SK-N-DZ (cell line): ENCODE measurements at regions not wholly inside any gene's neighbourhood (a gene's known extent, or its start where the extent isn't known, plus 50 kb on each side); places are given as distances from the start of the nearest gene placed in this dataset.
A peak's percentile ranks its signal among the peaks of the same experiment; 100 is the strongest.
"Not testable (repeated sequence)": the region's sequence is repeated elsewhere in the genome, so short reads cannot be mapped to it uniquely, and the experiment has no call there.

Source experiments
- DNase-seq: peaks from one replicate; pipeline ENCODE4 v3.0.0-alpha.2; 2015; ENCODE audit warnings: low spot score

GRCh38 chrX:63285375-63285774 is 65.8 kb downstream of the SPIN4 start:
- no peak for DNase-seq

DNA sequence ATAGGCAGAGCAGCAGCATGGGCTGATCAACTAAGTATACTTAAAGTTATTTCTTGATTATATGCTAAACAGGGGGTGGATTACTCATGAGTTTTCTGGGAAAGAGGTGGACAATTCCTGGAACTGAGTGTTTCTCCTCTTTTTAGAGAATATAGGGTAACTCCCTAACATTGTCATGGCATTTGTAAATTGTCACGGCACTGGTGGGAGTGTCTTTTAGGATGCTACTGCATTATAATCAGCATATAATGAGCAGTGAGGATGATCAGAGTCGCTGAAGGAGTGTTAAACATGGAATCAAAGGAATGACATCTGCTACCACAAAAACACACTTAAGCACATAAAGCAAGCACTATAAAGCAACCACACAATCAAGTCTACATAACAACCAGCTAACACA is 66.5 kb downstream of the SPIN4 start:
- DNase-seq = no peak

DNA sequence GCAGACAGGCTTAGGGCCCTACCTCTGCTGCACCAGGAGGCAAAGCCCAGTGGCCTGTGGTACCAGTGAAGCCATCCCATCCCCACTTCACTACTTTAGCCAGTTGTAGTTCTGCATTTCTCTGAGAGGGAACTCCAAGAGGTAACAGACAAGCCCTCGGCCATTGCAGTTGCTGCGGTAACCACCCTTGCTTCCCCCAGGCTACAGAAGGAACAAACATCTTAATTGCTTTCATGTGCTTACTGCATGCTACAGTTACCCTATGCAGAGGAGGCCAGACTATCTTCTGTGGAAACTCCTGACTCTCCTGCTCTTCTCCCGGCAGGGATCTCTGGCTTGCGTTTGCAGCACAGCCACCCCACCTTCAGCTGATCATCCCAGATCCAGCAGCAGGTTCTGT is 67.8 kb downstream of the SPIN4 start:
- no peak for DNase-seq

DNA sequence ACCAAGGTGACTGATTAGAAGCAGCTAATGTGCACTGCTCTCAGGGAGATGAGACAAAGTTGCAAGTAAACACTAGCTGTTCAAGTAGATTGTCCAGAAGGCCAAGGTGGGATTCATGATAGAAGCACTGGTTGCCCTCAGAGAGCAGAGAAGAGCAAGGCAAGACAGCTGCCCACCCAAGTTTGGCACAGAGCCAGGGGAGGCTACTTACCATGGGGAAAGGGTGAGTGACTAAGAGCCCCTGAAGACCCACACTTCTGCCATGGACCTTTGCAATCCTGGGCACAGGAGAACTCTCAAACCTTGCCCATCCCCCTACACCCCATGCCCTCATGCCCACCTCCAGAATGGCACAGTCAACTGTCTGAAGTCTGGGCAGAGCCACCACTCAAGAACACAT is 68.3 kb downstream of the SPIN4 start:
- DNase-seq = no peak

- DNase-seq = no peak
Measured at GRCh38 chrX:63282077-63282476, 69.1 kb downstream of the SPIN4 start.

DNA sequence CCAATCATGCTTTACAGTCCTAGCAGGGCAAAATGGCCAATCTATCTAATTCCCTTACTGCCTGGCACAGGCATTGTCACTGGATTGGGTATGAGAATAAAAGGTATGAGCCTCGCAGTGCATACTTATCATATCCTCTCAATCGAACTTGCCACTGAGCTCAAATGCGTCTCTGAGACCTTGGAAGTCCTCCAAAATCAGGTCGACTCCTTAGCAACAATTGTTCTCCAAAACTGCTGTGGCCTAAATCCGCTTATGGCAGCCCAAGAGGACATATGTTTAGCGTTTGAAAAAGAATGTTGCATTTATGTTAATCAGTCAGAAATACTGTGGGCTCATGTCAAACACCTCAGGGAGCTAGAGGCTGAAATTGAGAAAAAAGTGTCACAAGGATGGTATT is 69.7 kb downstream of the SPIN4 start:
- no peak for DNase-seq

- DNase-seq = not testable (repeated sequence)
Measured at GRCh38 chrX:63277394-63277793, 73.7 kb downstream of the SPIN4 start.

- DNase-seq = no peak
Measured at GRCh38 chrX:63275127-63275526, 76.0 kb downstream of the SPIN4 start.

DNA sequence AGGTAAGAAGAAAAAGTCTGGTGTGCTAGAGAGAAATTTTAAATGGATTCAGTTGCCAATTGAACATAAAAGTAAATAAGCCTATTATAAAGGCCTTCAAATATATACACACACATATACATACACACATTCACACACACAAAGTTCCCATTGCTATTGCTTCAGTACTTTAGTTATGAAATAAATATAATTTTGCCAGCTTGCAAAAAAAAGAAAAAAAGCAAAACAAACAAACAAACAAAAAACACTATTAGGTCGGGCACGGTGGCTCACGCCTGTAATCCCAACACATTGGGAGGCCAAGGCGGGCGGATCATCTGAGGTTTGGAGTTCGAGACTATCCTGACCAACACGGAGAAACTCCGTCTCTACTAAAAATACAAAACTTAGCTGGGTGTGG is 80.3 kb downstream of the SPIN4 start:
- DNase-seq = no peak

DNA sequence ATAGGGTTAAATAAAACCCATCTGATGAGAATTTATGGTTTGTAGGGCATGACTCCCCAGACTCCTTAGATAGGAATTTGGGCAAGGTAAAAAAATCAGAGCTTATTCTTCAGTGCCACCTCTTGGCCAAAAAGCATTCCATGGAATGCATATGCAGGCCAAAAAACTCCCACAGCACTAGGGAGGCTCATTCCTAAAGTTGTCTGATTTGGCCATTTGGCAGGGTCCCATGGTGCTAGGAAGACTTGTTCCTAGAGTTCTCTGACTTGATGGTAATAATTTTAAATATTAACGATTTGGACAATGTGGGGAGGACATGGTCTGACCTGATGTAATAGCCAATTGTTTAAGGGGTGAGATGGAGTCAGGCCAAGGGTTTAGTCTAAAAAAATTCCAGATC is 93.0 kb downstream of the SPIN4 start:
- DNase-seq = no peak

DNA sequence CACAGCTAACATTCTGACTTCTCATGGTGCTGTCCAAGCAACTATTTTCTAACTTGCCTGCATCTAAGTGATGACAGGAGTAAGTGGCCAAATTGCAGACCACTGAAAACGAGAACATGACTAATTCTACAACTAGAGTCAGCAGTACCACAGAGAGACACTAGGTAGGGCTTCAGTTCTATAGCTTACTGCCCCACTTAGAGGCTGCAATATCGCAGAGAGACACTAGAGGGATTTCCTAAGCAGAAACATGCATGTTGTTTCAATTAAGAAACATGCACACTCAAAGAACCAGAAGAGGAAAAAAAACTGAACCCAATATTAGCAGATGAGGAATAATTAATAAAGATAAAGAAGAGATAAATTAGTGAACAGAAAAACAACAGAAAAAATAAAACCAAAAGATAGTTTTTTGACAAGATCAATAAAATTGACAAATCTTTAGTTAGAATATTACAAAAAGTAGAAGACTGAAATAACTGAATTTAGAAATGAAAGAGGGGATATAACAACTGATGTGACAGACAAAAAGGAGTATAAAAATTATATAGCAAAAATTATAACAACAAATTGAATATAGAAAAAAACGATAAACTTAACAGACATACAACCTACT is 100.8 kb downstream of the SPIN4 start:
- peak; percentile 70 for DNase-seq

DNA sequence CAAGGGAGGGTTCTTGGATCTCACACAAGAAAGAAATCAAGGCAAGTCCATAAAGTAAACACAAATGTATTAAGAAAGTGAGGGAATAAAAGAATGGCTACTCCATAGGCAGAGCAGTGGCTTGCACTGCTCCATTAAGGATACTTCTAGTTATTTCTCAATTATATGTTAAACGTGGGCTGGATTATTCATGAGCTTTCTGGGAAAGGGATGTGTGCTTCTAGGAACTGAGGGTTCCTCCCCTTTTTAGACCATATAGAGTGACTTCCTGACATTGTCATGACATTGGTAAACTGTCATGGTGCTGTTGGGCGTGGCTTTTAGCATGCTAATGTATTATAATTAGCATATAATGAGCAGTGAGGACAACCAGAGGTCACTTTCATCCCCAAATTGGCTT is 108.4 kb downstream of the SPIN4 start:
- not testable (repeated sequence) for DNase-seq

DNA sequence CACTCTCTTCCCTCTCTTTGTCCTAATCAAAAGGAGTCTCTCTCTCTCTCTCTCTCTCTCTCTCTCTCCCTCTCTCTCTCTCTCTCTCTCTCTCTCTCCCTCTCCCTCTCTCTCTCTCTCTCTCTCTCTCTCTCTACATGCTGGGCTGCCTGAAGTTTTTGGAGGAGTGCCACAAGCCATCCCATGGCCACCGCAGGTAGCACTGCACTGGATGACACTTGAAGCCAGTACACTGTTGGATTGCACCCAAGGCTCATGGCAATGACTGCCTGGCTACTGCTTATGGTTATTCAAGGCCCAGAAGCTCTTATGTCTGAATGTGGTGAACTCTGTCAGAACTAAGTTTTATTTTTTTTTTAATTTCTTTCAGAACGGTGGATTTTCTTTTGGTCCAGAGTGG is 115.2 kb downstream of the SPIN4 start:
- not testable (repeated sequence) for DNase-seq

DNA sequence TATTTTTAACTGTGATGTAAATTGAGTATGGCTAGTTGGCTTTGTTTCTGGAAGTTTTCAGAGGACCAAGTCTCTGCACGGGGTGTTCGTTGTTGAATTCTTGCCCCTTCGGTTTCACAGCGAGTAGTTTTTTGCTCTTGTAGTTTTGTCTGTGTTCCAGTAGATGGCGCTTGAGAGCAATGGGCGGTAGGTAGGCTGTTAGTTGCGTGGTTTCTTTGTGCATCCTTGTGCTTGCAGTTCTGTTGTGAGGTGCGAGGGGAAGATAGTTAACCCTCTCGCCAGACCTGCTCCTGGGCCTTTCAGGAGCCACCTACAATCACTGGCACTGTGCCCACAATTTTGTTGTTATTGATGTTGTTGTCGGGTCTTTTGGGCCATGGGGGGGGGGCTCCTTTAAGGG is 118.1 kb downstream of the SPIN4 start:
- not testable (repeated sequence) for DNase-seq

GRCh38 chrX:63218202-63218601 is 132.9 kb downstream of the SPIN4 start:
- not testable (repeated sequence) for DNase-seq

GRCh38 chrX:63217549-63217948 is 133.6 kb downstream of the SPIN4 start:
- not testable (repeated sequence) for DNase-seq

DNA sequence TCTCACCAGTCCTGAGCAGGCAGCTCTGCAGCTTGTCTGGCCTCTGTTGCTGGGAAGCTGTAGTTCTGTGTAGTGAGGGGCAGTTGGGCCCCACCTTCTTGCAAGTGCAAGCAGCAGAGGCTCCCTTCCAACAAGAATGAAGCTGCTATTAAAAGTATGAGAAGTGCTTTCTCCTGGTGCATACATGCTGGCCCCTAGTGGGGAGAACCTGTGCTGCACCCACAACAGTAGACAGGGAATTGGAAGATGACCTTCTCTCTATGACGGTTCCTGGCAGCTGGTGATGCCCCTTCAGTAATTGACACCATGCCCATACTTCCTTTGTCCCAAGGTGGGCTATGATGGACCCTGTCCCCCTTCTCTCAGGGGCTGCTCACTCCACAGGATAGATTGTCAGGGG is 141.5 kb downstream of the SPIN4 start:
- DNase-seq = not testable (repeated sequence)

- DNase-seq = not testable (repeated sequence)
Measured at GRCh38 chrX:63209128-63209527, 142.0 kb downstream of the SPIN4 start.

DNA sequence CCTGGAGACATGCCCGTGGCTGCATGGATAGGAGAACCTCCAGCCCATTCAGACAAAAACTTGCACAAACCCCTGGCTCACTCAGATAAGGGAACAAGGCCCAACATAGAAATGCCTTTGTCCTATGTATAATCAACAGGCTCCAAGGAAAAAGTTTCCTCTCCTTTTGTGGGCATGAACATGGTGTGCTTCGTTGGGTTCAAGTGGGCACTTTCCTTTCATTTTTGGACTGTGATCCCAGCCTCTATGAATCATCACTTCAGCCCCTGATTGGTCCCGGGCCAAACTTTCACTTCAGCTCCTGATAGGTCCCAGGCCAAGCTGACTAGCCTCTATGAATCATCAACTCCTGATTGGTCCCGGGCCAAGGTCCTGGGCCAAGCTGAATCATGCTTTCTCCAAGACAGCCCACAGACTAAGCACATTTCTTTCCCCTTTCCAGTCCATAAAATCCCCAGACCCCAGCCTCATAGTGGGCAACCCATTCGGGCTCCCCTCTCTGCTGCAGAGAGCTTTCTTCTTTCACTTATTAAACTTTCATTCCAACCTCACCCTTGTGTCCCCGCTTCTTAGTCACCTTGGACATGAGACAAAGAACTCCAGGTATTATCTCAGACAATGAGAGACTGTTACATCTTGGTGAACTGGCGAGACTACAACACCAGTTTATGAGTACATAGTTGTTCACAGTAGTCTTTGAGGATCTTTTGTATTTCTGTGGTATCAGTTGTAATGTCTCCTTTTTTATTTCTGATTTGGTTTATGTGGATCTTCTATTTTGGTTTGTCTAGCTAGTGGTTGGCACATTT is 146.7 kb downstream of the SPIN4 start:
- not testable (repeated sequence) for DNase-seq

- not testable (repeated sequence) for DNase-seq
Measured at GRCh38 chrX:63201987-63202386, 149.1 kb downstream of the SPIN4 start.

GRCh38 chrX:63198693-63199092 is 152.4 kb downstream of the SPIN4 start:
- DNase-seq = not testable (repeated sequence)

GRCh38 chrX:63192366-63193041 is 158.6 kb downstream of the SPIN4 start:
- not testable (repeated sequence) for DNase-seq

DNA sequence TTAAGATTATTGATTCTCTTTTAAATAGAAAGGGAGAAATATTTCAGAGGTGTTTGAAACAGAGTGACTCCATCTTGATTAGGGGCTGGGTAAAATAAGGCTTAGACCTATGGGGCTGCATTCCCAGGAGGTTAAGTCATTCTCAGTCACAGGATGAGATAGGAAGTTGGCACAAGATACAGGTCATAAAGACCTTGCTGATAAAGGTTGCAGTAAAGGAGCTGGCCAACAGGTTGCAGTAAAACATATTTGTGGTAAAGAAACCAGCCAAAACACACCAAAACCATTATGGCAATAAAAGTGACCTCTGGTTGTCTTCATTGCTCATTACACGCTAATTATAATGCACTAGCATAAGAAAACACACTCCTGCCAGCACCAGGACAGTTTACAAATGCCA is 165.0 kb downstream of the SPIN4 start:
- DNase-seq = no peak
